ENCODE measurements at regions not wholly inside any gene's neighbourhood (a gene's known extent, or its start where the extent isn't known, plus 50 kb on each side); places are given as distances from the start of the nearest gene placed in this dataset.
"Not testable (repeated sequence)": the region's sequence is repeated elsewhere in the genome, so short reads cannot be mapped to it uniquely, and the experiment has no call there.

- no peak for DNase-seq
These were observed 99.8 kb upstream of the B3GAT2 start for GRCh38 chr6:71056656-71057055.

GRCh38 chr6:71066153-71066552, 109.3 kb upstream of the B3GAT2 start:
- DNase-seq = no peak

GRCh38 chr6:71067816-71068215, 111.0 kb upstream of the B3GAT2 start:
- DNase-seq = no peak

GRCh38 chr6:71072508-71072907, 115.6 kb upstream of the B3GAT2 start:
- no peak for DNase-seq

- no peak for DNase-seq
These were observed 120.8 kb upstream of the B3GAT2 start for GRCh38 chr6:71077655-71078054.

GRCh38 chr6:71079677-71080076, 122.8 kb upstream of the B3GAT2 start:
- DNase-seq = no peak

GRCh38 chr6:71080133-71080532, 123.3 kb upstream of the B3GAT2 start:
- DNase-seq = no peak

GRCh38 chr6:71080826-71081225, 124.0 kb upstream of the B3GAT2 start:
- no peak for DNase-seq

- DNase-seq = no peak
These were observed 125.3 kb upstream of the B3GAT2 start for GRCh38 chr6:71082033-71082650.

GRCh38 chr6:71083308-71083820, 126.5 kb upstream of the B3GAT2 start:
- DNase-seq = no peak

GRCh38 chr6:71088166-71088565, 131.3 kb upstream of the B3GAT2 start:
- DNase-seq = no peak

GRCh38 chr6:71090217-71090616, 133.4 kb upstream of the B3GAT2 start:
- DNase-seq = no peak

GRCh38 chr6:71091167-71091566, 134.3 kb upstream of the B3GAT2 start:
- no peak for DNase-seq

- no peak for DNase-seq
These were observed 135.1 kb upstream of the B3GAT2 start for GRCh38 chr6:71091956-71092355.

- DNase-seq = not testable (repeated sequence)
These were observed 140.4 kb upstream of the B3GAT2 start for GRCh38 chr6:71097264-71097663.

GRCh38 chr6:71099649-71100048, 142.8 kb upstream of the B3GAT2 start:
- DNase-seq = no peak

GRCh38 chr6:71103130-71103529, 146.3 kb upstream of the B3GAT2 start:
- no peak for DNase-seq

- DNase-seq = no peak
These were observed 146.8 kb upstream of the B3GAT2 start for GRCh38 chr6:71103641-71104040.

GRCh38 chr6:71106276-71106675, 149.4 kb upstream of the B3GAT2 start:
- DNase-seq = no peak

- DNase-seq = no peak
These were observed 151.1 kb upstream of the B3GAT2 start for GRCh38 chr6:71107911-71108420.

- DNase-seq = no peak
These were observed 157.7 kb upstream of the B3GAT2 start for GRCh38 chr6:71114544-71114943.

GRCh38 chr6:71114986-71115385, 158.1 kb upstream of the B3GAT2 start:
- DNase-seq = no peak

GRCh38 chr6:71119560-71119959, 162.7 kb upstream of the B3GAT2 start:
- DNase-seq = no peak

GRCh38 chr6:71123051-71123450, 165.6 kb upstream of the OGFRL1 start:
- no peak for DNase-seq

GRCh38 chr6:71124340-71124739, 164.3 kb upstream of the OGFRL1 start:
- DNase-seq = no peak

Data from NCI-H1436 (cell line).